H9 (cell line): ENCODE measurements at regions not wholly inside any gene's neighbourhood (a gene's known extent, or its start where the extent isn't known, plus 50 kb on each side); places are given as distances from the start of the nearest gene placed in this dataset.

ENCODE experiments used
- DNase-seq: peaks from one replicate; pipeline ENCODE4 v3.0.0-alpha.2; 2017
- H2AFZ ChIP-seq: one replicate; pipeline ENCODE4 v1.6.1; 2013; ENCODE audit warnings: mild to moderate bottlenecking, low read length, control low read depth, moderate library complexity
- H2AK5ac ChIP-seq: 2 replicates; pipeline ENCODE4 v1.6.1; 2013; ENCODE audit warnings: low read length, control low read depth, mixed read lengths; ENCODE audit not compliant: insufficient read length
- H2BK120ac ChIP-seq: one replicate; pipeline ENCODE4 v1.6.1; 2013; ENCODE audit warnings: low read depth, mild to moderate bottlenecking, low read length, control low read depth, inconsistent platforms; ENCODE audit not compliant: poor library complexity, severe bottlenecking
- H2BK12ac ChIP-seq: 2 replicates; pipeline ENCODE4 v1.6.1; 2013; ENCODE audit warnings: low read length, control low read depth, mixed read lengths, low read depth; ENCODE audit not compliant: insufficient read length
- H2BK15ac ChIP-seq: 2 replicates; pipeline ENCODE4 v1.6.1; 2013; ENCODE audit warnings: low read depth, low read length, control low read depth
- H2BK20ac ChIP-seq: one replicate; pipeline ENCODE4 v1.6.1; 2013; ENCODE audit warnings: low read depth, mild to moderate bottlenecking, low read length, control low read depth, inconsistent platforms; ENCODE audit not compliant: poor library complexity, severe bottlenecking
- H2BK5ac ChIP-seq: 2 replicates; pipeline ENCODE4 v1.6.1; 2013; ENCODE audit warnings: low read length, control low read depth, mixed read lengths; ENCODE audit not compliant: insufficient read length
- H3K14ac ChIP-seq: 2 replicates; pipeline ENCODE4 v1.6.1; 2013; ENCODE audit warnings: low read length, control low read depth; ENCODE audit not compliant: insufficient read depth
- H3K18ac ChIP-seq: 2 replicates; pipeline ENCODE4 v1.6.1; 2013; ENCODE audit warnings: low read depth, mild to moderate bottlenecking, mixed read lengths, low read length, control low read depth; ENCODE audit not compliant: insufficient read length
- H3K23ac ChIP-seq: 2 replicates; pipeline ENCODE4 v1.6.1; 2013; ENCODE audit warnings: low read length, control low read depth, mixed read lengths, low read depth; ENCODE audit not compliant: insufficient read length
- H3K23me2 ChIP-seq: 2 replicates; pipeline ENCODE4 v1.6.1; 2013; ENCODE audit warnings: low read depth, mild to moderate bottlenecking, mixed read lengths, low read length, control low read depth; ENCODE audit not compliant: insufficient read length, poor library complexity, severe bottlenecking
- H3K27ac ChIP-seq: 2 replicates; pipeline ENCODE4 v1.5.1; 2013; ENCODE audit warnings: low read length, control low read depth, mixed read lengths, low read depth; ENCODE audit not compliant: insufficient read length
- H3K27me3 ChIP-seq: 2 replicates; pipeline ENCODE4 v1.6.1; 2013; ENCODE audit warnings: low read length, control low read depth, inconsistent platforms; ENCODE audit not compliant: insufficient read depth
- H3K4ac ChIP-seq: 2 replicates; pipeline ENCODE4 v1.6.1; 2013; ENCODE audit warnings: low read depth, mild to moderate bottlenecking, control low read depth, inconsistent platforms, low read length, moderate library complexity
- H3K4me1 ChIP-seq: 2 replicates; pipeline ENCODE4 v1.6.1; 2013; ENCODE audit warnings: low read length, control low read depth, inconsistent platforms; ENCODE audit not compliant: insufficient read depth
- H3K4me2 ChIP-seq: 2 replicates; pipeline ENCODE4 v1.6.1; 2013; ENCODE audit warnings: low read length, control low read depth, mixed read lengths; ENCODE audit not compliant: insufficient read length, insufficient read depth
- H3K56ac ChIP-seq: 2 replicates; pipeline ENCODE4 v1.6.1; 2013; ENCODE audit warnings: low read depth, mild to moderate bottlenecking, mixed read lengths, low read length, control low read depth; ENCODE audit not compliant: insufficient read length
- H3K79me1 ChIP-seq: 2 replicates; pipeline ENCODE4 v1.6.1; 2013; ENCODE audit warnings: low read depth, mild to moderate bottlenecking, moderate library complexity, low read length, control low read depth, inconsistent platforms; ENCODE audit not compliant: insufficient read depth, poor library complexity, severe bottlenecking
- H3K79me2 ChIP-seq: 2 replicates; pipeline ENCODE4 v1.6.1; 2013; ENCODE audit warnings: low read length, control low read depth, inconsistent platforms; ENCODE audit not compliant: insufficient read depth
- H3K9ac ChIP-seq: 2 replicates; pipeline ENCODE4 v1.6.1; 2013; ENCODE audit warnings: low read length, control low read depth, mixed read lengths; ENCODE audit not compliant: insufficient read length; ENCODE audit errors: extremely low read depth
- H3K9me3 ChIP-seq: one replicate; pipeline ENCODE4 v1.6.1; 2013; ENCODE audit warnings: low read depth, low read length, inconsistent platforms; ENCODE audit not compliant: control insufficient read depth
- H3T11ph ChIP-seq: one replicate; pipeline ENCODE4 v1.6.1; 2013; ENCODE audit warnings: mild to moderate bottlenecking, low read length, control low read depth, inconsistent platforms
- H4K20me1 ChIP-seq: one replicate; pipeline ENCODE4 v1.6.1; 2013; ENCODE audit not compliant: control insufficient read depth, insufficient read length, insufficient read depth
- H4K5ac ChIP-seq: 2 replicates; pipeline ENCODE4 v1.6.1; 2013; ENCODE audit warnings: low read depth, mild to moderate bottlenecking, mixed read lengths, low read length, control low read depth; ENCODE audit not compliant: insufficient read length
- H4K8ac ChIP-seq: replicated peaks from 2 replicates; pipeline ENCODE4 v1.6.1; 2013; ENCODE audit warnings: low read length, control low read depth, mixed read lengths, low read depth; ENCODE audit not compliant: insufficient read length
- H4K91ac ChIP-seq: 2 replicates; pipeline ENCODE4 v1.6.1; 2013; ENCODE audit warnings: low read depth, mild to moderate bottlenecking, moderate library complexity, mixed read lengths, low read length, control low read depth; ENCODE audit not compliant: insufficient read length
- H3K27ac Mint-ChIP-seq, 3 experiments: 2 replicates in 2 of 3; 3 replicates in 1 of 3; pipeline ENCODE4 v1.8.0; 2020 to 2021; ENCODE audit warnings: mixed read lengths in 3 of 3, mild to moderate bottlenecking in 1 of 3, moderate library complexity in 1 of 3
- H3K27me3 Mint-ChIP-seq: 2 replicates; pipeline ENCODE4 v1.8.0; 2021; ENCODE audit warnings: low read depth, mild to moderate bottlenecking, moderate library complexity, mixed read lengths
- H3K36me3 Mint-ChIP-seq, 3 experiments: 2 replicates in 2 of 3; 3 replicates in 1 of 3; pipeline ENCODE4 v1.8.0; 2020 to 2021; ENCODE audit warnings: low read depth in 3 of 3, mixed read lengths in 3 of 3; ENCODE audit not compliant: insufficient read depth in 1 of 3
- H3K4me1 Mint-ChIP-seq, 2 experiments: 2 replicates each; pipeline ENCODE4 v1.8.0; 2020; ENCODE audit warnings: mixed read lengths in 2 of 2
- H3K4me3 Mint-ChIP-seq, 2 experiments: 2 replicates in 1 of 2; 3 replicates in 1 of 2; pipeline ENCODE4 v1.8.0; 2020 to 2021; ENCODE audit warnings: mild to moderate bottlenecking in 2 of 2, mixed read lengths in 2 of 2, moderate library complexity in 1 of 2
- H3K9me3 Mint-ChIP-seq, 2 experiments: 2 replicates in 1 of 2; 3 replicates in 1 of 2; pipeline ENCODE4 v1.8.0; 2020; ENCODE audit warnings: mild to moderate bottlenecking in 2 of 2, mixed read lengths in 2 of 2, moderate library complexity in 1 of 2
- WGBS: extraction: QIAGEN DNeasy Blood & Tissue Kit; methylation state at CpG from one replicate; pipeline ENCODE4 v1.1.7; 2013; ENCODE audit warnings: missing lambda C conversion rate, low lambda C conversion rate, mixed read lengths; ENCODE audit not compliant: insufficient read length; ENCODE audit errors: extremely low coverage; 5-methylcytosine and 5-hydroxymethylcytosine counted together
- TF ChIP-seq, protein P1 (sequence below): fragments of 200-600 bp; sonication (generic); conservative IDR thresholded peaks from 3 replicates; pipeline ENCODE4 v1.8.0; 2021; ENCODE audit warnings: antibody characterized with exemption, mild to moderate bottlenecking

- Histone ChIP-seq H4K8ac (no peak overlapping the region), H3K4ac (no peak overlapping the region), H3K4me1 (no peaks in the 10 kb centered on the region), H3T11ph (no peak overlapping the region), H4K5ac (no peak overlapping the region), H4K91ac (no peak overlapping the region), H2BK20ac (no peak overlapping the region), H3K4me2 (no peak overlapping the region), H3K9ac (no peak overlapping the region), H2BK15ac (no peak overlapping the region), H2BK12ac (no peak overlapping the region), H3K56ac (no peak overlapping the region), H4K20me1 (no peaks in the 10 kb centered on the region), H3K79me2 (no peaks in the 10 kb centered on the region), H2BK120ac (no peak overlapping the region), H2AFZ (no peak overlapping the region), H3K27me3 (no peaks in the 10 kb centered on the region; the same call in 1 of the 2 replicates), H3K14ac (no peak overlapping the region), H2BK5ac (no peak overlapping the region), H3K27ac (no peak overlapping the region), H2AK5ac (no peak overlapping the region), H3K18ac (no peak overlapping the region), H3K79me1 (no peaks in the 10 kb centered on the region), H3K23ac (no peak overlapping the region), H3K9me3 (no peaks in the 10 kb centered on the region), H3K23me2 (no peaks in the 10 kb centered on the region)
- Mint-ChIP-seq H3K27ac (no peak overlapping the region; a peak in 1 of 7 replicates), H3K27me3 (peaks cover 23% of the 10 kb centered on the region), H3K36me3 (no peaks in the 10 kb centered on the region), H3K9me3 (no peaks in the 10 kb centered on the region), H3K4me3 (no peak overlapping the region), H3K4me1 (peaks cover 11 to 12% of the 10 kb centered on the region in 2 experiments)
- DNase-seq = no peak
- no CpG with 5 or more reads among the region's 3 CpGs for WGBS
- TF ChIP-seq, protein P1, sequence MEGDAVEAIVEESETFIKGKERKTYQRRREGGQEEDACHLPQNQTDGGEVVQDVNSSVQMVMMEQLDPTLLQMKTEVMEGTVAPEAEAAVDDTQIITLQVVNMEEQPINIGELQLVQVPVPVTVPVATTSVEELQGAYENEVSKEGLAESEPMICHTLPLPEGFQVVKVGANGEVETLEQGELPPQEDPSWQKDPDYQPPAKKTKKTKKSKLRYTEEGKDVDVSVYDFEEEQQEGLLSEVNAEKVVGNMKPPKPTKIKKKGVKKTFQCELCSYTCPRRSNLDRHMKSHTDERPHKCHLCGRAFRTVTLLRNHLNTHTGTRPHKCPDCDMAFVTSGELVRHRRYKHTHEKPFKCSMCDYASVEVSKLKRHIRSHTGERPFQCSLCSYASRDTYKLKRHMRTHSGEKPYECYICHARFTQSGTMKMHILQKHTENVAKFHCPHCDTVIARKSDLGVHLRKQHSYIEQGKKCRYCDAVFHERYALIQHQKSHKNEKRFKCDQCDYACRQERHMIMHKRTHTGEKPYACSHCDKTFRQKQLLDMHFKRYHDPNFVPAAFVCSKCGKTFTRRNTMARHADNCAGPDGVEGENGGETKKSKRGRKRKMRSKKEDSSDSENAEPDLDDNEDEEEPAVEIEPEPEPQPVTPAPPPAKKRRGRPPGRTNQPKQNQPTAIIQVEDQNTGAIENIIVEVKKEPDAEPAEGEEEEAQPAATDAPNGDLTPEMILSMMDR = no peak
Observed at GRCh38 chr5:127233590-127233989, 57.0 kb upstream of the MEGF10 start.
